ENCODE measurements at regions not wholly inside any gene's neighbourhood (a gene's known extent, or its start where the extent isn't known, plus 50 kb on each side); places are given as distances from the start of the nearest gene placed in this dataset.
A peak's percentile ranks its signal among the peaks of the same experiment; 100 is the strongest.

- no peaks in the 10 kb centered on the region for H3K9me3 ChIP-seq (ENCODE audit: low read length)
- H3K4me3 ChIP-seq (ENCODE audit: low read length) = no peak overlapping the region
- H3K36me3 ChIP-seq (ENCODE audit: low read depth, low read length) = no peaks in the 10 kb centered on the region
- intact Hi-C loops (cut with micrococcal nuclease) = no loop called here
- no TSS peak for BruUV-seq (replicated peaks)
- TF ChIP-seq EZH2 (IDR thresholded peaks at IDR 0.05; ENCODE audit: low read length, unreplicated experiment) (no peak), CTCF (conservative IDR thresholded peaks at IDR 0.05; ENCODE audit: low read depth, low read length) (no peak), EZH2phosphoT487 (IDR thresholded peaks at IDR 0.05; ENCODE audit: borderline replicate concordance, low read length) (no peak)
- H3K9ac ChIP-seq (ENCODE audit: low read length) = no peak overlapping the region
- no peaks in the 10 kb centered on the region for H3K4me1 ChIP-seq (ENCODE audit: insufficient read depth, low read length)
- ATAC-seq = no peak
- ChIA-PET CTCF (no interaction called here), POLR2A (ENCODE audit: unreplicated experiment) (no interaction called here)
- H4K20me1 ChIP-seq (ENCODE audit: low read length) = no peaks in the 10 kb centered on the region
- H3K9me2 ChIP-seq (replicated peaks; ENCODE audit: low read length) = no peaks in the 10 kb centered on the region
- DNase-seq = no peak
- H3K4me2 ChIP-seq (ENCODE audit: low read length) = no peak overlapping the region
- no peak overlapping the region for H2AFZ ChIP-seq (ENCODE audit: low read length)
- no peaks in the 10 kb centered on the region for H3K27me3 ChIP-seq (ENCODE audit: low read length)
- no peak overlapping the region for H3K27ac ChIP-seq (ENCODE audit: low read length)
- H3K79me2 ChIP-seq (ENCODE audit: low read length) = no peaks in the 10 kb centered on the region
- no peaks in the 10 kb centered on the region for H3F3A ChIP-seq (ENCODE audit: low read length, unreplicated experiment)
Observed at GRCh38 chr2:120516679-120517314, 170.9 kb downstream of the INHBB start.

GRCh38 chr2:120517751-120518469 lies 172.0 kb downstream of the INHBB start:
- Histone ChIP-seq H4K20me1 (ENCODE audit: low read length) (no peaks in the 10 kb centered on the region), H3K36me3 (ENCODE audit: low read depth, low read length) (no peaks in the 10 kb centered on the region), H3K4me3 (ENCODE audit: low read length) (no peak overlapping the region), H3K9me2 (replicated peaks; ENCODE audit: low read length) (no peaks in the 10 kb centered on the region), H3F3A (ENCODE audit: low read length, unreplicated experiment) (no peaks in the 10 kb centered on the region), H3K4me1 (ENCODE audit: insufficient read depth, low read length) (no peaks in the 10 kb centered on the region), H3K27ac (ENCODE audit: low read length) (no peak overlapping the region), H3K9ac (ENCODE audit: low read length) (no peak overlapping the region), H2AFZ (ENCODE audit: low read length) (no peak overlapping the region), H3K27me3 (ENCODE audit: low read length) (no peaks in the 10 kb centered on the region), H3K9me3 (ENCODE audit: low read length) (no peaks in the 10 kb centered on the region), H3K79me2 (ENCODE audit: low read length) (no peaks in the 10 kb centered on the region), H3K4me2 (ENCODE audit: low read length) (no peak overlapping the region)
- intact Hi-C loops (cut with micrococcal nuclease) = no loop called here
- ChIA-PET CTCF (no interaction called here), POLR2A (ENCODE audit: unreplicated experiment) (no interaction called here)
- no peak for TF ChIP-seq EZH2 (IDR thresholded peaks at IDR 0.05; ENCODE audit: low read length, unreplicated experiment)
- peak; percentile 10 for DNase-seq
- no peak for ATAC-seq
- no TSS peak for BruUV-seq (replicated peaks)

GRCh38 chr2:120518819-120519218 lies 172.9 kb downstream of the INHBB start:
- H3K9ac ChIP-seq (ENCODE audit: low read length) = no peak overlapping the region
- TF ChIP-seq CTCF (conservative IDR thresholded peaks at IDR 0.05; ENCODE audit: low read depth, low read length) (no peak), EZH2 (IDR thresholded peaks at IDR 0.05; ENCODE audit: low read length, unreplicated experiment) (no peak), EZH2phosphoT487 (IDR thresholded peaks at IDR 0.05; ENCODE audit: borderline replicate concordance, low read length) (no peak)
- intact Hi-C loops (cut with micrococcal nuclease) = no loop called here
- no peak overlapping the region for H3K4me3 ChIP-seq (ENCODE audit: low read length)
- H2AFZ ChIP-seq (ENCODE audit: low read length) = no peak overlapping the region
- no peaks in the 10 kb centered on the region for H3K79me2 ChIP-seq (ENCODE audit: low read length)
- ChIA-PET POLR2A (ENCODE audit: unreplicated experiment) (no interaction called here), CTCF (no interaction called here)
- no peak overlapping the region for H3K27ac ChIP-seq (ENCODE audit: low read length)
- ATAC-seq = no peak
- H3K4me2 ChIP-seq (ENCODE audit: low read length) = no peak overlapping the region
- no peaks in the 10 kb centered on the region for H4K20me1 ChIP-seq (ENCODE audit: low read length)
- H3F3A ChIP-seq (ENCODE audit: low read length, unreplicated experiment) = no peaks in the 10 kb centered on the region
- no peaks in the 10 kb centered on the region for H3K27me3 ChIP-seq (ENCODE audit: low read length)
- H3K9me3 ChIP-seq (ENCODE audit: low read length) = no peaks in the 10 kb centered on the region
- DNase-seq = no peak
- no peaks in the 10 kb centered on the region for H3K36me3 ChIP-seq (ENCODE audit: low read depth, low read length)
- H3K9me2 ChIP-seq (replicated peaks; ENCODE audit: low read length) = no peaks in the 10 kb centered on the region
- BruUV-seq (replicated peaks) = no TSS peak
- no peaks in the 10 kb centered on the region for H3K4me1 ChIP-seq (ENCODE audit: insufficient read depth, low read length)

All from PC-3 (cell line).